Stimulated activated naive CD8-positive, alpha-beta T cell treated with anti-CD3 and anti-CD28 coated beads, Interleukin-15, Interleukin-2, amounts not matched to agents 100 U/mL and 50 U/mL, for 24 hours (primary cell): ENCODE measurements at regions not wholly inside any gene's neighbourhood (a gene's known extent, or its start where the extent isn't known, plus 50 kb on each side); places are given as distances from the start of the nearest gene placed in this dataset.
"Not testable (repeated sequence)": the region's sequence is repeated elsewhere in the genome, so short reads cannot be mapped to it uniquely, and the experiment has no call there.

Source experiments
- ATAC-seq: fragments of 150-1000 bp; cut with Tn5 transposase; one replicate; pipeline ENCODE4 v1.10.0; 2021
- DNase-seq: peaks from one replicate; pipeline ENCODE4 v3.0.0; 2021

DNA sequence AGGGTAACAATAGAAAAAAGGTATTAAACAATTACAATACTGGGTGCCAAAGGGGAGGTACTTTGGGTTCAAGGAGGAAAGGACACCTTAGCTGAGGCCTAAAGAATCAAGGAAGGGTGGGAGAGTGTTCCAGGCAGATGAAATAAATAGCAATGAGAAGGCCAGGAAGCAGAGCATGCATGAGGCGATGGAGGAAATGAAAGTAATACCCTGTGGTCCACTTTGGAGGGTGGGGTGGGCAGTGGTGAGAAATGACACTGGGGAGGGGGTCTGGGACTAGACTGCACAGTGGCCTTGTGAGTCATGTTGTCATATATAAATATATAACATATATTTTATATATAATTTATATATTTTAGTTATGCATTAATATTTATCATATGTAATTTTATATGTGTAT, 55.9 kb downstream of the BHLHE40 start:
- DNase-seq (no peak), ATAC-seq (no peak)

DNA sequence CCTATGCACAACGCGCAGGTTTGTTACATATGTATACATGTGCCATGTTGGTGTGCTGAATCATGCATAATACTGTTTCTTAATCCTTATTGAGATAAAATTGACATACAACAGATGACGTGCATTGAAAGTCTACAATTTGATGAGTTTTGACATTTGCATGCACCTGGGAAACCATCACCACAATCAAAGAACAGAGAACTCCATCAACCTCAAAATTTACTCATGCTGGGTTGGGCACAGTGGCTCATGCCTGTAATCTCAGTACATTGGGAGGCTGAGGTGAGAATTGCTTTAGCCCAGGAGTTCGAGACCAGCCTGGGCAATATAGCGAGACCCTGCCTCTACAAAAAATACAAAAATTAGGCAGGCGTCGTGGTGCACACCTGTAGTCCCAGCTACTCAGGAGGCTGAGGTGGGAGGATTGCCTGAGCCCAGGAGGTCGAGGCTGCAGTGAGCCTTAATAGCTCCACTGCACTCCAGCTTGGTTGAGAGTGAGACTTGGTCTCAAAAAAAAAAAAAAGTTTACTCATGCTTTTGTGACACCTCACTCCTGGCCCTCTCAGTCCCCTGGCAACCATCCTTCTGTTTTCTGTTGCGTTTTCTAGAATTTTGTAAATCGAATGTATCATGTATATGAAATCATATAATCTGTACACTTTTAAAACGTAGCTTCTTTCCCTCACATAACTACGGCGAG, 56.6 kb downstream of the BHLHE40 start:
- peak; percentile 16 for ATAC-seq
- DNase-seq = no peak

DNA sequence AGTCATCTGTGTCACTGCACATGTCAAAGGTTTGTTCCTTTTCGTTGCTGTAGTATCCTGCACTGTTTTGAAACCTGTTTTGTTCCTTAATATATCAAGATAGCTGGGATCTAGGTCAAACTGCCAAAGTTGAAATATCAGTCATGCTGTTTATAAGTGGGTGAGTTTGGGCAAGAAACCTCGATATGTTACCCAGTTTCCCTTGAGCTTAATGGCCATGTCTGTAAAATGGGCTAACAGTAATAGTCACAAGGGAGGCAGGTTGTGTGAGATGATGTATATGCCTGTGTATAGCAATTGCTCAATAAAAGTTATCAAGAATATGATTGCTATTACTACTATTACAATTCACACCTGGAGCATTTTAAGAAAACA, 57.1 kb downstream of the BHLHE40 start:
- DNase-seq = no peak
- ATAC-seq = no peak

DNA sequence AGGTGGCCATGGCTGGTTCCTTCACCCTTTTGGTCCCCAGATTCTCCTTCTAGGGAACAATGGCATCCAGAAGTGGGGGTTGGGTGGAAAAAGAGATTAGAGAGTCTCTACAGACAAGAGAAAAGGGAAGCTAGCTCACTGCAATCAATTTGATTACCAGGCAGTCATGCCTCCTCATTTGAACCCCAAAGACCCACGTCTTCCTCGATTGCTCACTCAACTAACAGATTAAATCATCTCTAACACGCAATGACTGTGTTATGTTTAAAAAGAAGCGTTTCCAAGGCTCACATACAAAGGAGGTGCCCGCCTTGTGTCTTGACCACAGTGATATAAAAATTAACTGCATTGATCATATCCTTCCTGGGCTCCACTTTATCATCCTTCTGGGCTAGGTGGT, 57.6 kb downstream of the BHLHE40 start:
- DNase-seq = no peak
- ATAC-seq = no peak

DNA sequence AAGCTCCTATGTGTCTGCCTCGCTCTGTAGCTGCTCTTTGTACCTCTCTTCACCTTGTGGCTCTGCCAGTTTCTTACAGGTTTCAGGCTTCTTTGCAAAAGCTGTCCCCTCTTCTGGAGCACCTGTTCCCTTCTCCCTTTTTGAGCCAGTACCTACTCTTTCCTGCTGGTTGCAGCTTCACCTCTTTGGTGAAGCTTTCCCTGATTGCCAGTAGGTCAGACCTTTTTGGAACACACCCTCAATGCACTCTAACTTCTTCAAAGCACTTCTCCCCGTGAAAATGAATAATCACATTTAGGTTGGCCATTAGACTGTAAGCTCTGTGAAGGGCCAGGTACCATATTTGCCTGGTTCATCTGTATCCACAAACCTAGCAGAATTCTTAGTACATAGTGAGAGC, 60.3 kb downstream of the BHLHE40 start:
- ATAC-seq (no peak), DNase-seq (no peak)

DNA sequence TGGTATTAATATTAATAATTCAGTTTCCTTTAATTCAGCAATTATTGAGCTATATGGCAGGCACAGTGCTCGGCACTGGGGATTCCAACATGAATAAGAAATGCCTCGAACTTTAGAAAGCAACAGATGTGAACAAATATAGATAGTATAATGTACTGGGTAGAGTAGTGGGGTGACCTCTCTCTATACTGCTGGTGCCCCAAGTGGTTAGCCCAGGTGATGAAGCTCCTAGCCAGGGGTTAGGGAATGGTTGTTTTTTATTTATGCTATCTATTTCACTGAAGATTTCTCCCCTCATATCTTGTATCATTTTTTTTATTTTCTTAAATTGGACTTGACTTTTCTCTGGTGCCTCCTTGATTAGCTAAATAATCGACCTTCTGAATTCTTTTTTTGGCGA, 62.1 kb downstream of the BHLHE40 start:
- DNase-seq = no peak
- ATAC-seq = no peak

DNA sequence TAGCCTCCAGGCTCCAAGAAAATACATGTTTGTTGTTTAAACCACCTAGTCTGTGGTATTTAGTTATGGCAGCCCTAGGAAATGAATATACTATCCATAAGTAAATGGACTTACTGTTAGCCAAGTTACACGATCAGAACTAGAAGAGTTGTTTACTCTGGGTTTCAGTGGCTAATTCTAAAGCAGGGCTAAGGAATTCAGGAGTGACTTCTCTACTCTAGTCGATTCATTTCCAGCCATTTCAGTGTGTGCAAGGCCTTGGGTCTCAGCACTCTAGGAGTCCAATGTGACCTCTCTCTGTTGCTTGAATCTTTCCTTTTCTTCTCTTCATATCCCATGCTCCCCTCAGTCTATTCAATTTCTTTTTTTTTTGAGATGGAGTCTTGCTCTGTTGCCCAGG, 66.7 kb downstream of the BHLHE40 start:
- no peak for DNase-seq
- no peak for ATAC-seq

DNA sequence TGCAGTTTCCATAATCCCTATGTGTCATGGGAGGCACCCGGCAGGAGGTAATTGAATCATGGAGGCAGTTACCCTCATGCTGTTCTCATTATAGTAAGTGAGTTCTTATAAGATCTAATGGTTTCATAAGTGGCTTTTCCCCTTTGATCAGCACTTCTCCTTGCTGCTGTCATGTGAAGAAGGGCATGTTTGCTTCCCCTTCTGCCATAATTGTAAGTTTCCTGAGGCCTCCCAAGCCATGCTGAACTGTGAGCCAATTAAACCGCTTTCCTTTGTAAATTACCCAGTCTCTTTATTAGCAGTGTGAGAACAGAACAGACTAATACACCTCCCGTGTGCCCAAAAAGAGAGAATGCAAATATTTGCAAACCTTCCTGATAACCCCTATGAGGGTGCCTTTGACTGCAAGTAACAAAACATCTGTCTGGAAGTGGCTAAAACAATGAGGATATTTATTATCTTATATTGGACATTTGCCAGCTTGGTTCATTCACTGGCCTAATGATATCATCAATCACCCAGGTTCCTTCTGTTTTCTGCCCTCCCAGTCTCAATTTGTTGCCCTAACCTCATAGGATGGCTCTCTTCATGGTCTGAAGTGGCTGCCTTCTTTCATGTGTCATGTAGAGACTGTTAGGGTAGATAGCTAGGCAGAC, 68.7 kb downstream of the BHLHE40 start:
- DNase-seq (no peak), ATAC-seq (no peak)

DNA sequence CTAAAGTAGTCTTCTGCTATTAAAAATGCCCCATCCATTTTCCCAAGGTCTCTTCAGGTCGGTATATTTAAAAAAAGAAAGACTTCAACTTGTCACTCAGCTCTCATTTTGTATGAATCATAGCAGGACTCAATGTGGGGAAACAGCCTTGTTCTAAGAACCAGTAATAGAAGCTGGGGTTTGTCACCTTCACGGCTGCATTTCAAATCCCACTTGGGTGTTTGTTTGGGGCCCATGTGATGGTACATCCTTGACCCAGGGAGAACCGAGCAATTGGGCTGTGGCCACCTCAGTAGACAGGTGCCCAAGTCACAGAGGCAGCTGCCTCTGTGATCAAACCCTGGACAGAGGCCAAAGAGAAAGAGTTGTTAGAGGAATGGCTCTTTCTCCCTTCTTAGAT, 70.3 kb upstream of the ARL8B start:
- peak; percentile 70 for ATAC-seq
- no peak for DNase-seq

DNA sequence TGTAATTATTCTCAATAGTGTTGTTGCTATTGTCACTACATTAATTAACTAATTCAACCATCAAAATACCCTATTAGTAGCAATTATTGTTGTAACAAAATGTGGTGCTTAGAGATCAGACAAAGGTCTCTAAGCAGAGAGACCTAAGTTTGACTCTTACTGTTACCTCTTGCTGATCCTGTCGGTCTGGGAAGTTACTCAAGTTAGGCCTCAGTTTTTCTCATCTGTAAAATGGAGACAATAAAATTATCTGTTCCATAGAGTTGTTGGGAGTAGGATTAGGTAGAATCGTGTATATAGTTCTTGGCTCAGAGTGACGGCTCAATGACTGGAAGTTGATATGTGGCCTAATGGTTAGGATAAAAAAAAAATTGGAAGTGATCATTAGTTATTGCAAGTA, 69.8 kb upstream of the ARL8B start:
- DNase-seq = no peak
- no peak for ATAC-seq

DNA sequence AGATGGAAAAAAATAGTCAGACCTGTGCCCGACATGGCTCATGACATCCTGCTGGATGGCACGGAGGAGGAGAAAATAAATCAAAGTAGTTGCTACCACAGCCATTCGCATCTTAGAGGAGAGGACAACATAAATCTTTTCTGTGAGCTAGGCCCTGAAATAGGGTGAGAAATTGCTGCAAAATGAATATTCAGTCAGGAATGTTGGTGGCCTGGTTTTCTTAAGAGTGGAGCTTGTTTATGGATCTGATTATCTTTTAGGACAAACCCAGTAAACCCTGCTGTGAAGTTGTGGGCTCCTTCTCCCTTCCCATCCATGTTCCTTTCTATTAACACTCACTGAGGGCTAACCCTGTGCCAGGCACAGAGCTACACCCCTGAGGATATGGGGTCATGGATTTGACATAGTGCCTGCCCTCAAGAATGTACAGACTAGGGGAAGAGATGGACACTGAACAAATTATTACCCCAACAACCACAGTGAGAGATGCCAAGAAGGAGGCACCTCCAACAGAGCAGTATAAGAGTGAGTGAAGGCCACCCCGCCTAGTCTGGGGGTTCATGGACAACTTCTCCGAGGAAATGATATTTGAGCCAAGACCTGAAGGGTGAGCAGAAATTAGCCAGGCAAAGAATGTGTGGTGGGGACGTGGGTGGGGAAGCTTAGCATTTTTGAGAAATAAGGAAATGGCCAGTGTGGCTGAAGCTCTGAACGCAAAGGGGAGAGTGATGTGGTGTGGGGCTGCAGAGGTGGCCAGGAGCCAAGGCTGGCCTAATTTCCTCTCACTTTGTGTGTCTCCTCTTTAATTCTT, 68.9 kb upstream of the ARL8B start:
- no peak for ATAC-seq
- DNase-seq = no peak

DNA sequence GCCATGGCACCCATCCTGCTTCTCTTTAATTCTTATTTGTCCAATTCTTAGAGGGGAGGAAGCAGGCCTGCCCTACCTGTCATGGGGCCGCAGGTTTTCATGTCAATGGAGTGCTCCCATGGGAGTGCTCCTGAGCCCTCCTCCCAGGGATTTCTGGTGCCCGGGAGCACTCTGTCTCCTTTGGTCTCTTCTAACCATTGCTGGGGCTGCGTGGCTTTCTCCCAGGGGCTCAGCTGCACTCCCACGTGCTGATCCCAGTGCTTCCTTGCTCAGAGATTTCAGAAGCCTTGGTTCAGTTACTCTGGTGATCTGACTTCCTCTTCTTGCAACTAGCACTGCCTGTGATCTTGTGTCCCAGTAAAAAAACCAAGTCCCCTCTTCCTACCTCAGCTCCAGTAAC, 68.0 kb upstream of the ARL8B start:
- DNase-seq = no peak
- ATAC-seq = no peak

DNA sequence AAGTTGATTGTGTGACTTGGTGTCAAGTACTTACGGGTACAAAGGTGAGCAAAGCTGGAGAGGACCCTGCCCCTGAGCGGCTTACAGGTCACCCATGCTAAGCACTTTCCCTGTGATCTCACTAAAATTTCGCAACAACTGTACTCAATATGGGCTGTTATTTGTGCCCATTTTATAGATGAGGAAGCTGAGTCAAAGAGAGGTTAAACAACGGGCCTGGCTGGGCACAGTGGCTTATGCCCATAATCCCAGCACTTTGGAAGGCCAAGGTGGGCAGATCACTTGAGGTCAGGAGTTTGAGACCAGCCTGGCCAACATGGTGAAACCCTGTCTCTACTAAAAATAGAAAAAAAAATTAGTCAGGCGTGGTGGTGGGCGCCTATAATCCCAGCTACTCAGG, 67.5 kb upstream of the ARL8B start:
- not testable (repeated sequence) for DNase-seq, ATAC-seq

DNA sequence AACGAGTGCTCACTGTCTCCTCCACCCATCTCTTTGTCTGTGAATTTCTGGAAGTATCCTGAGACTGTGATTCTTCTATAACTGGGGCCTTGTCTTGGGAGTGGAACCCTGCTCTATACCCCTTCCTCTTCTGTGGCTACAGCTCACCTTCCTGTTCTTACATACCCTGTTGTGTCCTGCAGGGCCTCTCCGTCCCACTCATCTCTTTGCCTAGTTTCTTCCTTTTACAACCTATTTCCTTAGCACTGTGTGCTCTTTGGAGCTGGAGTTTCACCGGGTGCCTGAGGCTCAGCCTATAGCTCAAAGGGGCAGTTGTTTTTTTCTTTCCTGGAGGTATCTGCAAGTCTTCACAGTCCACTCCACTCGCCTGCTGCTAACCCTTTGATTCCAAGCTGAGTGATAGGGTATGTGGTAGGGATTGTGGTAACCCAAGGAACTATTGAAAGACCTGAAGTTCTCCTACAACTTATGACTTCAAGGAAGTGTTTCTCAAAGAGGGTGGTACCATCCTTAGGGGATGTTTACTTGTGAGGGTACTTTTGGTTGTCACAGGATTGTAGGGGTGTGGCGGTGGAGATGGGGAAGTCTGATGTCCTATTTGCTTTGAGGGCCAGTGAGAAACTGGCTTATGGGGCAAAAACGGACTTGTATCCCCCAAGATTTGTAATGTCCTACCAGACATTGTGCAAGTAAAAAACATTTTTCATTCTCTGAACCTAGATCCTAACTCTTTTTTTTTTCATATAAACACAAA, 66.6 kb upstream of the ARL8B start:
- DNase-seq = no peak
- ATAC-seq = peak; percentile 17

DNA sequence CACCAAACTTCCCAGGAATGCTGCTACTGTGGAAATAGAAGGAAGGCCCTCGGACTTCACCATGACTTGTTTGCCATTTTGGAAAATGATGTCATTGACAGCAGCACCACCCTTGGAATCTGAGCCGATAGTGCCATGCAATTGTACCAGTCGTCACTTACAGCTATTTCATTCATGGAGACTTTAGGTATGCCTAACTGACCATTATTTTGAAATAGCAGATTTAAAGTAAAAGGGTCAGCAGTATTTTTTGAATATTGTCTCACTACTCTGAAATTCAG, 66.0 kb upstream of the ARL8B start:
- no peak for DNase-seq
- ATAC-seq = no peak

DNA sequence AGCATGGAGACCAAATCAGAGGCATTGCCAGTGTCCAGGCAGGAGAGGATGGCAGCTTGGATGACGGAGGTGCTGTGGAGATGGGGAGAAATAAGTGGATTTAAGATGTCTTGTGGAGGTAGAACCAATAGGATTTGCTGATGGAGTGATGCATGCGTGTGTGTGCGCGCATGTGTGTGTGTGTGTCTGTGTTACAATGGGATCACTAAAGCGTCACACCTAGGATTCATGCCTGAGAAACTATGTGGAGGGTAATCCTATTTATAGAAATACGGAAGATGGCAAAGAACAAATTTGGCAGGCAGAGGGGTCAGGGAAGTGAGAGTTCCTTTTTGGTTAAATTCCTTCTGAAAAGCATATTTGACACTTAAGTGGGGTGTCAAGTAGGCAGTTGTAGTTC, 64.8 kb upstream of the ARL8B start:
- DNase-seq (no peak), ATAC-seq (no peak)

DNA sequence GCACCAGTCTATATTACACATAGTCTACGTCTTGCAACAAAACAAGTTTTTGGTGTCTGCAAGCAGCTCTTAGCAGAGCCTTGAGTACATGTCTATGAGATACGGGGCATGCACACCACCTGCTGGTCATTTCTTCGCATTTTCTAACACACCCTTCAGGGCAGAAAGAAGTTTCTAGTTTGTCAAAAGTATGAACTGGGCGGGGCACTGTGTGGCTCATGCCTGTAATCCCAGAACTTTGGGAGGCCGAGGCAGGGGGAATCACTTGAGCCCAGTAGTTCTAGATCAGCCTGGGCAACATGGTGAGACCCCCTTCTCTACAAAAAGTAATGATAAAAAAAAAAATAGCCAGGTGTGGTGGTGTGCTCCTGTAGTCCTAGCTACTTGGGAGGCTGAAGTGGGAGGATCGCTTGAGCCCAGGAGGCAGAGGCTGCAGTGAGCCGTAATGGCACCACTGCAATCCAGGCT, 64.2 kb upstream of the ARL8B start:
- peak; percentile 71 for DNase-seq
- peak; percentile 87 for ATAC-seq

DNA sequence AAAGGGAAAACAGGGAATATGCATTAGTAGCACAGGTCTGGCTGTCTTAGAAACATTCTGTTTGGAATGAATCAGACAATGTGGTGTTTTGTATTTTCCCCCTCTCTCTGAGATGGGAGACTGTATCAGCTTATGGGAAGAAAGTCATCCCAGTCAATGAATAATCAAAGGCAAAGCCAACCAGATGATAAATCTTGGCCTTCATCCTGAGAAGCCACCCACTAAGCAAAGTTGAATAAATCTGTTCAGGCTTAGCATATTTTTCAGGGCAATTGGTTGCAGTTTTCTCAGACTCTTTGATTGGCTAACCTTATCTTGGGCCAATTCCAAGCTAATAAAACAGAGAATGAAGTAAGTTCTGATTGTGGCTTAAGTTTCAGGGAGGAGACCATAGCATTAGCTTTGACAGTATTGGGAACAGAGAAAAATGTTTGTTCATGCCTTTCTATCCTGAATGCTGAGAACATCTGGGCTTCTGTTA, 63.6 kb upstream of the ARL8B start:
- no peak for ATAC-seq
- DNase-seq = no peak

DNA sequence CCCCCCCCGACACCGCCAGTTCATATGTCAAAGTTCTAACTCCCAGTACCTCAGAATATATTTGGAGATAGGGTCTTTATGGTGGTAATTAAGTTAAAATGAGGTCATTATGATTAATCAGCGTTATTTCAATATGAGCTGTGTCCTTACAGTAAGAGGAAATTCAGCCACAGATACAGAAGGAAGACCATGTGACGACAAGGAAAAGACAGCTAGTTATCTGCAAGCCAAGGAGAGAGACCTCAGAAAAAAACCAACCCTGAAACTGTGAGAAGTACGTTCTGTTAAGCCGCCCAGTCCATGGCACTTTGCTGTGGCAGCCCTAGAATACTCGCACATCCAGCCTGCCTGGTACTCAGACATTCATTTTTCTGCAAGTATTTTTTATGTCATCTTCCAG, 62.3 kb upstream of the ARL8B start:
- ATAC-seq = no peak
- no peak for DNase-seq

DNA sequence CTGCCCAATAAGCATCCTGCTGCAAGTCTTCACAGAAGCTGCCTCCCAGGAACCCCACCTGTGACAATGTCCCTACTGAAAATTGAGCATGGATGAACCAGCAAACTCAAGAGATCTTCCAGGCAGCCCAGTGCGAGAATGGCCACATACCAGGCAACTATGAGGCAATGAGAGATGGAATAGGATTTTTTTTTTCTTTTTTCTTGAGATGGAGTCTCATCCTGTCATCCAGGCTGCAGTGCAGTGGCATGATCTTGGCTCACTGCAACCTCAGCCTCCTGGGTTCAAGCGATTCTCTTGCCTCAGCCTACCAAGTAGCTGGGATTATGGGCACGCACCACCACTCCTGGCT, 60.9 kb upstream of the ARL8B start:
- ATAC-seq = no peak
- no peak for DNase-seq

DNA sequence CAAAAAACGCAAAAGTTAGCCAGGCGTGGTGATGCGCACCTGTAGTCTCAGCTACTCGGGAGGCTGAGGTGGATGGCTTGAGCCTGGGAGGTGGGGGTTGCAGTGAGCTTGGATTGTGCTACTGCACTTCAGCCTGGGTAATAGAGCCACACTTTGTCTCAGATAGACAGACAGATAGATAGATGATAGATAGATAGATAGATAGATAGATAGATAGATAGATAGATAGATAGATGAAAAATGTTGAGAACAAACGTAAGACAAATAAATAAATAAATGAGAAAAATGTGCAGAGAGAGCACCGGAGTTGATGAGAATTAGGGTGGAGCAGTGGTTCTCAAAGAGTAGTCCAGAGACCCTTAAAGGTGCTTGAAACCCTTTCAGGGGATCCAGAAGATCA, 58.4 kb upstream of the ARL8B start:
- ATAC-seq (no peak), DNase-seq (no peak)

DNA sequence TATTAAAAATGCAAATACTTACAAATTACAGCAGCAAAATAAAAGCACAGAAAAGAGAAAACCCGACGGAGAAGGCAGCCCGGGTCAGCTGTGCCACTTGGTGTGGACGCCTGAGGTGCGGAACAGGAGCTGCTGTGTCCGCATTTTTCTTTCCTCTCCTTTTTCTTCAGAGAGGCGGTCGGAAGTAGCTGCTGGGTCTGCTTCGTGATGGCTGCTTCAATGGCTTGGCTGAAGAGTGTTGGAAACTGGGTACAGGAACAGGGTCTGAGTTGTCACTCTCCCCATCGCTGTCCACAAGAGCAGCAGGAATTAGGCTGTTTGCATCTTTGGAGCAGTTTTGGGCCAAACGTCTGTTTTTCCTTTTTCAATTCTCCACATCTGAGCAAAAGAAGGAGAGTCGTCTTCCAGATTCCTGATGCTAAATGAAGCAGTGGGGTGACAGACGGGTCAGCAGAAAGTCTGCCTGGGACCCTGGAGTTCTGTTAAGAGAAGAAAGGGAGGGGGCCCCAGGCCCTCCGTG, 53.5 kb upstream of the ARL8B start:
- ATAC-seq (no peak), DNase-seq (no peak)

DNA sequence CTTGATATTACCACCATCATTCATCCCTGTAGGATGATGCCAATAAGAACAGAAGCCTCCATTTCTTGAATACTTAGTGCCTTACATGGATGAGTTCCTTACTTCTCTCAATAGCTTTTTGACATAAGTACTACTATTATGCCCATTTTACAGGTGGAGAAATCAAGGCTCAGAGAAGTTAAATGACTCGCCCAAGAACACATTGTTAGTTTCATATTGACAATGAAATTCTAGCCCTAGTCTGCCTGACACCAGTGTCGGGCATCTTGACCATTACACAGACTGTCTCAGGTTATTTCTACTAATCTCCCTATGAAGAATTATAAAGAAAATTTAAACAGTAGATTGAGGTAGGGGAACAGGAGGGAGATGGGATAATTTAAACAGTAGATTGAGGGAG, 52.5 kb upstream of the ARL8B start:
- ATAC-seq (no peak), DNase-seq (no peak)
